ENCODE measurements at regions not wholly inside any gene's neighbourhood (a gene's known extent, or its start where the extent isn't known, plus 50 kb on each side); places are given as distances from the start of the nearest gene placed in this dataset.
A peak's percentile ranks its signal among the peaks of the same experiment; 100 is the strongest.

GRCh38 chr10:28427376-28427775 lies 105.5 kb upstream of the WAC start:
- no peak overlapping the region for H3K4me3 ChIP-seq (ENCODE audit: insufficient read length, low read depth)
- no peaks in the 10 kb centered on the region for H3K27me3 ChIP-seq (ENCODE audit: insufficient read depth, insufficient read length)
- 0 out of 2 replicates have a peak, but pooled peaks cover 9% of the 10 kb centered on the region for H3K9me3 ChIP-seq (ENCODE audit: insufficient read depth, low read length)
- no peak overlapping the region for H3K9ac ChIP-seq (ENCODE audit: insufficient read length, low read depth)
- TF ChIP-seq YY1 (IDR thresholded peaks at IDR 0.05; ENCODE audit: insufficient read depth, insufficient read length): no peak
- no peak for TF ChIP-seq SUZ12 (IDR thresholded peaks at IDR 0.05; ENCODE audit: extremely low read depth, insufficient read depth, insufficient read length)
- no peak for TF ChIP-seq ZNF274 (IDR thresholded peaks at IDR 0.05; ENCODE audit: low read depth, low read length)
- no peaks in the 10 kb centered on the region for H3K36me3 ChIP-seq (ENCODE audit: insufficient read depth, insufficient read length, low read length)
- DNase-seq (ENCODE audit: low read depth, low spot score): no peak
- no peaks in the 10 kb centered on the region for H3K4me1 ChIP-seq (ENCODE audit: insufficient read depth, insufficient read length)

- no peak overlapping the region for H3K9ac ChIP-seq (ENCODE audit: insufficient read length, low read depth)
- no peak for DNase-seq (ENCODE audit: low read depth, low spot score)
- TF ChIP-seq YY1 (IDR thresholded peaks at IDR 0.05; ENCODE audit: insufficient read depth, insufficient read length): no peak
- TF ChIP-seq ZNF274 (IDR thresholded peaks at IDR 0.05; ENCODE audit: low read depth, low read length): no peak
- no peak for TF ChIP-seq SUZ12 (IDR thresholded peaks at IDR 0.05; ENCODE audit: extremely low read depth, insufficient read depth, insufficient read length)
- no peaks in the 10 kb centered on the region for H3K27me3 ChIP-seq (ENCODE audit: insufficient read depth, insufficient read length)
- H3K4me3 ChIP-seq (ENCODE audit: insufficient read length, low read depth): no peak overlapping the region
- no peaks in the 10 kb centered on the region for H3K36me3 ChIP-seq (ENCODE audit: insufficient read depth, insufficient read length, low read length)
- 0 out of 2 replicates have a peak, but pooled peaks cover 9% of the 10 kb centered on the region for H3K9me3 ChIP-seq (ENCODE audit: insufficient read depth, low read length)
- no peaks in the 10 kb centered on the region for H3K4me1 ChIP-seq (ENCODE audit: insufficient read depth, insufficient read length)
Measured at GRCh38 chr10:28429045-28429444, 103.9 kb upstream of the WAC start.

- DNase-seq (ENCODE audit: low read depth, low spot score): no peak
- H3K4me3 ChIP-seq (ENCODE audit: insufficient read length, low read depth): no peak overlapping the region
- H3K9ac ChIP-seq (ENCODE audit: insufficient read length, low read depth): no peak overlapping the region
Measured at GRCh38 chr10:28429573-28430216, 103.2 kb upstream of the WAC start.

GRCh38 chr10:28431139-28431538 lies 101.8 kb upstream of the WAC start:
- Histone ChIP-seq H3K9me3 (ENCODE audit: insufficient read depth, low read length) (0 out of 2 replicates have a peak, but pooled peaks cover 9% of the 10 kb centered on the region), H3K4me3 (ENCODE audit: insufficient read length, low read depth) (no peak overlapping the region), H3K4me1 (ENCODE audit: insufficient read depth, insufficient read length) (no peaks in the 10 kb centered on the region), H3K36me3 (ENCODE audit: insufficient read depth, insufficient read length, low read length) (no peaks in the 10 kb centered on the region), H3K27me3 (ENCODE audit: insufficient read depth, insufficient read length) (no peaks in the 10 kb centered on the region), H3K9ac (ENCODE audit: insufficient read length, low read depth) (no peak overlapping the region)
- DNase-seq (ENCODE audit: low read depth, low spot score): peak; percentile 67
- TF ChIP-seq YY1 (IDR thresholded peaks at IDR 0.05; ENCODE audit: insufficient read depth, insufficient read length): no peak
- TF ChIP-seq ZNF274 (IDR thresholded peaks at IDR 0.05; ENCODE audit: low read depth, low read length): no peak
- TF ChIP-seq SUZ12 (IDR thresholded peaks at IDR 0.05; ENCODE audit: extremely low read depth, insufficient read depth, insufficient read length): no peak

More at GRCh38 chr10:28429573-28430216, 103.2 kb upstream of the WAC start:
- no peaks in the 10 kb centered on the region for H3K36me3 ChIP-seq (ENCODE audit: insufficient read depth, insufficient read length, low read length)
- TF ChIP-seq ZNF274 (IDR thresholded peaks at IDR 0.05; ENCODE audit: low read depth, low read length) (no peak), YY1 (IDR thresholded peaks at IDR 0.05; ENCODE audit: insufficient read depth, insufficient read length) (no peak), SUZ12 (IDR thresholded peaks at IDR 0.05; ENCODE audit: extremely low read depth, insufficient read depth, insufficient read length) (no peak)
- 0 out of 2 replicates have a peak, but pooled peaks cover 9% of the 10 kb centered on the region for H3K9me3 ChIP-seq (ENCODE audit: insufficient read depth, low read length)
- H3K4me1 ChIP-seq (ENCODE audit: insufficient read depth, insufficient read length): no peaks in the 10 kb centered on the region
- H3K27me3 ChIP-seq (ENCODE audit: insufficient read depth, insufficient read length): no peaks in the 10 kb centered on the region

- no peak for TF ChIP-seq ZNF274 (IDR thresholded peaks at IDR 0.05; ENCODE audit: low read depth, low read length)
- no peak for TF ChIP-seq YY1 (IDR thresholded peaks at IDR 0.05; ENCODE audit: insufficient read depth, insufficient read length)
- TF ChIP-seq SUZ12 (IDR thresholded peaks at IDR 0.05; ENCODE audit: extremely low read depth, insufficient read depth, insufficient read length): no peak
- Histone ChIP-seq H3K9ac (ENCODE audit: insufficient read length, low read depth) (peak overlapping the region; percentile 61), H3K36me3 (ENCODE audit: insufficient read depth, insufficient read length, low read length) (no peaks in the 10 kb centered on the region), H3K27me3 (ENCODE audit: insufficient read depth, insufficient read length) (no peaks in the 10 kb centered on the region), H3K4me1 (ENCODE audit: insufficient read depth, insufficient read length) (peaks cover 5% of the 10 kb centered on the region), H3K4me3 (ENCODE audit: insufficient read length, low read depth) (no peak overlapping the region), H3K9me3 (ENCODE audit: insufficient read depth, low read length) (0 out of 2 replicates have a peak, but pooled peaks cover 9% of the 10 kb centered on the region)
- peak; percentile 65 for DNase-seq (ENCODE audit: low read depth, low spot score)
Measured at GRCh38 chr10:28432210-28432676, 100.7 kb upstream of the WAC start.

- H3K36me3 ChIP-seq (ENCODE audit: insufficient read depth, insufficient read length, low read length): no peaks in the 10 kb centered on the region
- H3K4me1 ChIP-seq (ENCODE audit: insufficient read depth, insufficient read length): peaks cover 5% of the 10 kb centered on the region
- 0 out of 2 replicates have a peak, but pooled peaks cover 6% of the 10 kb centered on the region for H3K9me3 ChIP-seq (ENCODE audit: insufficient read depth, low read length)
- DNase-seq (ENCODE audit: low read depth, low spot score): no peak
- no peak overlapping the region for H3K4me3 ChIP-seq (ENCODE audit: insufficient read length, low read depth)
- no peaks in the 10 kb centered on the region for H3K27me3 ChIP-seq (ENCODE audit: insufficient read depth, insufficient read length)
- TF ChIP-seq YY1 (IDR thresholded peaks at IDR 0.05; ENCODE audit: insufficient read depth, insufficient read length) (no peak), SUZ12 (IDR thresholded peaks at IDR 0.05; ENCODE audit: extremely low read depth, insufficient read depth, insufficient read length) (no peak), ZNF274 (IDR thresholded peaks at IDR 0.05; ENCODE audit: low read depth, low read length) (no peak)
- H3K9ac ChIP-seq (ENCODE audit: insufficient read length, low read depth): no peak overlapping the region
Measured at GRCh38 chr10:28434063-28434462, 98.9 kb upstream of the WAC start.

GRCh38 chr10:28442403-28442802 lies 90.5 kb upstream of the WAC start:
- Histone ChIP-seq H3K9me3 (ENCODE audit: insufficient read depth, low read length) (no peaks in the 10 kb centered on the region), H3K4me1 (ENCODE audit: insufficient read depth, insufficient read length) (peaks cover 2% of the 10 kb centered on the region), H3K9ac (ENCODE audit: insufficient read length, low read depth) (no peak overlapping the region), H3K4me3 (ENCODE audit: insufficient read length, low read depth) (no peak overlapping the region), H3K27me3 (ENCODE audit: insufficient read depth, insufficient read length) (no peaks in the 10 kb centered on the region), H3K36me3 (ENCODE audit: insufficient read depth, insufficient read length, low read length) (no peaks in the 10 kb centered on the region)
- no peak for TF ChIP-seq ZNF274 (IDR thresholded peaks at IDR 0.05; ENCODE audit: low read depth, low read length)
- TF ChIP-seq SUZ12 (IDR thresholded peaks at IDR 0.05; ENCODE audit: extremely low read depth, insufficient read depth, insufficient read length): no peak
- TF ChIP-seq YY1 (IDR thresholded peaks at IDR 0.05; ENCODE audit: insufficient read depth, insufficient read length): no peak
- DNase-seq (ENCODE audit: low read depth, low spot score): no peak
